A549 (cell line): ENCODE measurements at regions not wholly inside any gene's neighbourhood (a gene's known extent, or its start where the extent isn't known, plus 50 kb on each side); places are given as distances from the start of the nearest gene placed in this dataset.

Experiments used
- ATAC-seq, 2 experiments: fragments of 200-7000 bp in 1 of 2; fragments of >200 bp in 1 of 2; cut with Nextera tagmentation in 1 of 2; cut with Tn5 transposase in 1 of 2; 3 replicates each; pipeline versions ENCODE4 v1.8.0 to v1.9.1; 2018 to 2020; ENCODE audit warnings: mild to moderate bottlenecking in 1 of 2, moderate library complexity in 1 of 2
- CTCF ChIA-PET: fragments of 300-600 bp; sonication (Branson Sonifier 250); formaldehyde crosslinking; extraction: SDS; loops from one replicate; lab custom pipeline; 2021; ENCODE audit warnings: antibody characterized with exemption, inconsistent platforms; lab: Yijun Ruan, JAX
- POLR2A ChIA-PET: fragments of 350-600 bp; formaldehyde crosslinking; extraction: SDS; loops from one replicate; lab custom pipeline; 2021; ENCODE audit warnings: antibody characterized with exemption, inconsistent platforms; lab: Yijun Ruan, JAX
- DNase-seq, 2 experiments: peaks; one replicate each; pipeline versions ENCODE4 v3.0.0 to v3.0.0-alpha.2; 2011 to 2016; ENCODE audit warnings: low read depth in 1 of 2, low spot score in 1 of 2
- FAIRE-seq: peaks from 2 replicates; lab custom pipeline; 2011; peaks lifted over from hg19 to GRCh38; lab: Jason Lieb, UNC
- H3K27ac ChIP-seq, 2 experiments: fragments of >200 bp; sonication (Bioruptor Twin); formaldehyde crosslinking; 3 replicates each; pipeline ENCODE4 v1.5.1; 2016 to 2017
- H3K4me1 ChIP-seq: fragments of >200 bp; sonication (Bioruptor Twin); formaldehyde crosslinking; 3 replicates; pipeline ENCODE4 v1.6.1; 2016
- H3K4me2 ChIP-seq: fragments of >200 bp; sonication (Bioruptor Twin); formaldehyde crosslinking; 3 replicates; pipeline ENCODE4 v1.6.1; 2016
- H3K4me3 ChIP-seq: fragments of >200 bp; sonication (Bioruptor Twin); formaldehyde crosslinking; 3 replicates; pipeline ENCODE4 v1.5.1; 2016
- H3K9me3 ChIP-seq: fragments of >200 bp; sonication (Bioruptor Twin); formaldehyde crosslinking; 3 replicates; pipeline ENCODE4 v1.6.1; 2016
- EHF ChIP-seq: fragments of 250-450 bp; sonication (Bioruptor Pico); IDR thresholded peaks from 2 replicates; pipeline ENCODE4 v1.5.0; 2020; ENCODE audit warnings: mild to moderate bottlenecking
- ESRRA ChIP-seq: fragments of 150-350 bp; IDR thresholded peaks from 2 replicates; pipeline ENCODE4 v1.6.1; 2014; ENCODE audit warnings: mild to moderate bottlenecking, low read length, borderline replicate concordance
- FOSL2 ChIP-seq, 2 experiments: fragments of 450-650 bp in 1 of 2; fragments of >200 bp in 1 of 2; sonication (Bioruptor Twin) in 1 of 2; formaldehyde crosslinking; IDR thresholded peaks; 2 replicates each; pipeline versions ENCODE4 v1.5.0 to v1.6.1; 2016 to 2020; ENCODE audit warnings: mild to moderate bottlenecking in 1 of 2, moderate library complexity in 1 of 2
- JUNB ChIP-seq: fragments of >200 bp; sonication (Bioruptor Twin); formaldehyde crosslinking; IDR thresholded peaks from 2 replicates; pipeline ENCODE4 v1.6.1; 2016
- MYC ChIP-seq: IDR thresholded peaks from 2 replicates; pipeline ENCODE4 v1.6.1; 2012; ENCODE audit warnings: mild to moderate bottlenecking, inconsistent platforms, low read length, improper control_type of control experiment, borderline replicate concordance
- NPAS2 ChIP-seq: fragments of 250-450 bp; sonication (Bioruptor Pico); IDR thresholded peaks from 2 replicates; pipeline ENCODE4 v1.8.0; 2022; ENCODE audit warnings: mild to moderate bottlenecking, moderate library complexity, borderline replicate concordance
- POLR2A ChIP-seq: IDR thresholded peaks from 2 replicates; pipeline ENCODE4 v1.6.1; 2012; ENCODE audit warnings: mild to moderate bottlenecking, low read length
- RAD21 ChIP-seq, 2 experiments: fragments of >200 bp in 1 of 2; sonication (Bioruptor Twin) in 1 of 2; formaldehyde crosslinking in 1 of 2; IDR thresholded peaks in 1 of 2; conservative IDR thresholded peaks in 1 of 2; 2 replicates in 1 of 2; 3 replicates in 1 of 2; pipeline ENCODE4 v1.6.1; 2012 to 2018; ENCODE audit warnings: inconsistent platforms in 1 of 2
- REST ChIP-seq: fragments of 200-600 bp; sonication (generic); IDR thresholded peaks from 2 replicates; pipeline ENCODE4 v1.6.1; 2016; ENCODE audit warnings: antibody characterized with exemption, mild to moderate bottlenecking, moderate library complexity
- ZC3H11A ChIP-seq: fragments of 450-650 bp; IDR thresholded peaks from 2 replicates; pipeline ENCODE4 v1.6.1; 2014; ENCODE audit warnings: antibody characterized with exemption, mild to moderate bottlenecking
- WGBS: methylation state at CpG from one replicate; pipeline ENCODE4 v1.1.6; 2017; ENCODE audit errors: missing lambda C conversion rate; 5-methylcytosine and 5-hydroxymethylcytosine counted together

GRCh38 chr10:3460420-3461128 is 288.0 kb upstream of the PITRM1 start:
- no peak for ATAC-seq

GRCh38 chr10:3455385-3456334 is 283.1 kb upstream of the PITRM1 start:
- TF ChIP-seq ZC3H11A, result no peak
- TF ChIP-seq ESRRA, result no peak
- no peak for TF ChIP-seq REST
- TF ChIP-seq, all 56 proteins: peak for 0
- Histone ChIP-seq H3K4me2 (no peak overlapping the region), H3K27ac (peak overlapping the region; percentile 20 to 73; a peak in 2 of 6 replicates), H3K4me1 (peaks cover 20% of the 10 kb centered on the region), H3K4me3 (no peak overlapping the region), H3K9me3 (no peaks in the 10 kb centered on the region)
- CTCF ChIA-PET, result interaction anchor here (0.6 to 1.9 kb wide), 3 partner anchors 11 to 297 kb away, joined by 3 to 8 read pairs (median 4); no protein-coding TSS in a partner anchor
- 91% methylated on average over 13 of the region's 13 CpGs for WGBS
- FAIRE-seq, result no peak
- POLR2A ChIA-PET, result interaction anchor here (0.5 kb wide), 1 partner anchor 68 kb away, joined by 4 read pairs; no protein-coding TSS in a partner anchor
- DNase-seq, result no peak
- no peak for ATAC-seq

More at GRCh38 chr10:3460420-3461128, 288.0 kb upstream of the PITRM1 start:
- FAIRE-seq (no peak), DNase-seq (no peak)
- peaks cover 9% of the 10 kb centered on the region for H3K4me1 ChIP-seq
- WGBS, result 83% methylated on average over 6 of the region's 6 CpGs
- ChIA-PET CTCF (interaction anchor here (0.6 kb wide), 1 partner anchor 23 kb away, joined by 3 read pairs; no protein-coding TSS in a partner anchor), POLR2A (no interaction called here)
- H3K4me2 ChIP-seq, result no peak overlapping the region
- no peak overlapping the region for H3K4me3 ChIP-seq
- no peaks in the 10 kb centered on the region for H3K9me3 ChIP-seq
- TF ChIP-seq NPAS2, result no peak
- TF ChIP-seq MYC, result no peak
- TF ChIP-seq POLR2A, result no peak
- H3K27ac ChIP-seq, result no peak overlapping the region

GRCh38 chr10:3452683-3453361 is 280.2 kb upstream of the PITRM1 start:
- peak; percentile 74 to 82; a peak in 5 of 6 replicates for ATAC-seq
- peak overlapping the region; percentile 70 for H3K4me2 ChIP-seq
- DNase-seq, result peak in 1 of 2 experiments; percentile 38
- peaks cover 20% of the 10 kb centered on the region for H3K4me1 ChIP-seq
- CTCF ChIA-PET, result interaction anchor here (1.3 to 2.6 kb wide), 3 partner anchors 9 to 288 kb away, joined by 4 to 8 read pairs (median 6); no protein-coding TSS in a partner anchor
- whole genome bisulfite sequencing, result 15% methylated on average over 7 of the region's 7 CpGs
- POLR2A ChIA-PET, result interaction anchor here (1.4 kb wide), 1 partner anchor 332 kb away, joined by 4 read pairs; the partner anchor contains the start of gene KLF6
- no peak for FAIRE-seq
- H3K4me3 ChIP-seq, result no peak overlapping the region
- TF ChIP-seq EHF (CRISPR knock-in tag), result no peak
- peak; percentile 44; the same call in 1 of the 2 replicates for TF ChIP-seq FOSL2 (IDR thresholded peaks at IDR 0.05)
- peak; percentile 64 for TF ChIP-seq FOSL2 (CRISPR knock-in tag; IDR thresholded peaks at IDR 0.05)
- 0 out of 5 replicates have a peak, but pooled peaks of 1 of the 2 experiments have one; percentile 13 for TF ChIP-seq RAD21 (conservative IDR thresholded peaks at IDR 0.05 in 1 of 2, IDR thresholded peaks at IDR 0.05 in 1 of 2)
- peak; percentile 48 for TF ChIP-seq JUNB
- no peaks in the 10 kb centered on the region for H3K9me3 ChIP-seq
- peak overlapping the region; percentile 73 to 76 for H3K27ac ChIP-seq
